Stimulated activated CD4-positive, alpha-beta T cell treated with anti-CD3 and anti-CD28 coated beads, Interleukin-1b, Interleukin-23, amount 100 ng/mL, for 48 hours (primary cell): ENCODE measurements at regions not wholly inside any gene's neighbourhood (a gene's known extent, or its start where the extent isn't known, plus 50 kb on each side); places are given as distances from the start of the nearest gene placed in this dataset.
"Not testable (repeated sequence)": the region's sequence is repeated elsewhere in the genome, so short reads cannot be mapped to it uniquely, and the experiment has no call there.

Experiments used
- DNase-seq: peaks from one replicate; pipeline ENCODE4 v3.0.0-alpha.2; 2020

DNA sequence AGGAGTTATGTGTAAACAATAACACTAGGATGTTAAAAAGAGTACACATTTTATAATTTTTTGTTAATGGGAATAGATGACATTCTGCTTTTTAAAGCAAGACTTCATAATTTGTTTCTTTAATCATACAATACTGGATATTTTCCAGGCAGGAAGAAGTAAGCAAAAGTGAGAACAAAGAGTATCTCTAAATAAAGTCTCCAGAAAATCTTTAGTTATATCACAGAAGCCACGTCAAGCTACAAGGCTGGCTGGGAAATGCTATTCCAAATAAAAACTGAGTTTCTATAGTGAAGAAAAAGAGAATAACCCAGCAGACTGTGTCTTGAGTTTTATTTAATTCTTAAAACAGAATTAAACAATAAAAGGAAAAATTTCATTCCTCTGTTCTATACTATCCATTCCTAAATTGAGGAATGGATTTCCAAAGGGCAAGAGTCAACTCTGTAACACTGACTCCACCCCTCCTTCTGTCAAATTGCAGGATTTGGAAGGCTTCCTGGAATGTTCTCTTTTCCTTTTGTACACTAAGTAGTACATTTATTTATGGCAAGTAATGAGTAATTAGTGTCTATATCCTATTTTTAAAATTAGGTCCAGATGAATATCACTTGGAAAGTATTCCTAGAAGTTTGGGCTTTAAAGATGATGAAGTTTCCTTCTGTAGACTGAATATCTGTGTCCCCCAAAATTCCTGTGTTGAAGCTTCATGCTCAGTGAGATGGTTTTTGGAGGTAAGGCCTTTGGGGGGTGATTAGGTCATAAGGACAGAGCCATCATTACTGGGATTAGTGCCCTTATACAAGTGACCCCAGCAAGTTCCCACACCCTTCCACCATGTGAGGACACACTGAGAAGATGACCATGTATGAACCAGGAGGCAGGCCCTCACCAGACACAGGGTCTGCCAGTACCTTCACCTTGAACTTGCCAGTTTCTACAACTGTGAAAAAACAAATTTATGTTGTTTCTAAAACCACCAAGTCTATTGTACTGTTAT lies 290.9 kb downstream of the CRPPA start:
- no peak for DNase-seq

DNA sequence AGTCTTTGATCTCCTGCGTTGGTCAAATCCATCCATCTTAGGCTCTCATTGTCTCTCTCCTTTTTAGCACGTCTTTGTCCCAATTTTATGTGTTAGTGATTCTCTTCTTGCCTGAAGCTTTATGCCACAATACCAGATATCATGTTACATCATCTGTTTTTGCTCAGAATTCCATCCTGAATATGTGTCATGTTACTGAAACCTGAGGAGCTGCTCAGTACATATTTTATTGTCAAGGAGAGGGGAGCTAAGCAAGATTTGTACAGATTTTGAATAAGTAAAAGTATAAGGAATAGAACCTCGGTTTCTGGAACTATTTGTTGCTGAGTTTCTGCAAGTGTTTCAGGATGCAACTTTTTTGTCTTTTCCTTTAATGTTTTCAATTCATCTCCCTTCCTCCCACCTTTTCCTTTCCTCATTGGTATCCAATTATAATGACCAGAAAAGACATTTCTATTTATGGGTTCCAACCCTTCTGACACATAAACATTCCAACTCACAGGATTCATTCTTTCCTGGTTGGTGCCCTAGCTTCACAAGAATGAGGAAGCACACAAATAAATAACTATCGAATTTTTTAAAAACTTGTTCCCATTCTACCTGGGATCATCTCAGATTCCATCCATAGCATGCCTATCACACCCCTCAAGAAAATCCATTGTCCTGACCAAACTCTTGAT lies 291.8 kb downstream of the CRPPA start:
- no peak for DNase-seq

- no peak for DNase-seq
Measured at GRCh38 chr7:16123117-16123770, 298.1 kb downstream of the CRPPA start.

GRCh38 chr7:16121876-16122390 lies 299.4 kb downstream of the CRPPA start:
- DNase-seq: no peak

- no peak for DNase-seq
Measured at GRCh38 chr7:16115374-16115773, 306.0 kb downstream of the CRPPA start.

DNA sequence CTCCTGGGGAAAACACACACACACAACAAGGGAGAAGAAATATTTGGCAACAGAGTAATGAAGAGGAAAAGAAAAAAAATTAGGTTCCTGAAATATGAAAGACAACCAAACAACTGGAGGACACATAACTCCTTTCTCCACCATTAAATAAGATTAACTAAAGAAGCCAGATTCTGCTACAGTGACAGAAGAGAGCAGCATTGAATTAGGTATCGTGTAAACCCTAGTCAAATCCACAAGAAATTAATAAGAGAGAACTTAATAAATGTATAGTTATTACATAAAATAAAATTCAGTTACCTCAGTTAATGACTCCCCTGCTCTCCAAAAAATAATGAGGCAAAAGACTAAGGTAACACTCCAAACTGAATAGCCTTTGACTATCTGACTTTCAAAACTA lies 306.7 kb downstream of the CRPPA start:
- DNase-seq: no peak

GRCh38 chr7:16114071-16114470 lies 307.3 kb downstream of the CRPPA start:
- no peak for DNase-seq

- no peak for DNase-seq
Measured at GRCh38 chr7:16113058-16113457, 308.3 kb downstream of the CRPPA start.

DNA sequence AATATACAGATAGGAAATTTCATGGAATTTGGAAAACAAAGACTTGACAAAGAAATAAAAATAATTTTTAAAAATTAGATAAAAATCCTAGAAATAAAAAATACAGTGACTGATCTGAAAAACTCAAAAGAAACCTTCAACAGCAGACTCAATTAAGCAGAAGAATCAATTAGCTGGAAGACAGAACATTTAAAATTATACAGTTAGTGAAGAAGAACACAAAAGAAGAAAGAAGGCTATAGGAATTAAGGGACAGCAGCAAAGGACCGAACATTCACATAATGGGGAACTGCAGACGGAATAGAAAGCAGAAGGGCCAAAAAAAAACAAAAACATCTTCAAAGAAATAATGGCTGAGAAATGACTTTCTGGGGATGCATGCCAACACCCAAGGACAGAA lies 314.5 kb downstream of the CRPPA start:
- no peak for DNase-seq

DNA sequence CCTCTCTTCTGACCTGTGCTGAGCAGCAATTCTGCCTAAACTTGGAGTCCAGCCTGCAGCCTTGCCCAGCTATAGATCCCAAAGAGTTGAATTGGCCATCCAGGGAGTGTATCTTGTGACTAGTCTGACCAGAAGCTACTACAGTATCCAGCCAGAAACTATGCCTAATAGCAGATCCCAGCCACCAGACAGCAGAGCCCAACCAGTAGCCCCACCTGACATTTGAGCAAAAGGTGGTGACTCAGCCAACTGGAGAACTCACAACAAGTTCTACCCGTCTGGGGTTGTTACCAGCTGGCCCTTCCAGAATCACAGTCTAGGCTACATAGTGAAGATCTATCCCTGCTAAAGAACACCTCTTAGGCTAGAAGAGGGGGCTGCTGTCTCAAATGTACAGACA lies 315.0 kb downstream of the CRPPA start:
- no peak for DNase-seq

DNA sequence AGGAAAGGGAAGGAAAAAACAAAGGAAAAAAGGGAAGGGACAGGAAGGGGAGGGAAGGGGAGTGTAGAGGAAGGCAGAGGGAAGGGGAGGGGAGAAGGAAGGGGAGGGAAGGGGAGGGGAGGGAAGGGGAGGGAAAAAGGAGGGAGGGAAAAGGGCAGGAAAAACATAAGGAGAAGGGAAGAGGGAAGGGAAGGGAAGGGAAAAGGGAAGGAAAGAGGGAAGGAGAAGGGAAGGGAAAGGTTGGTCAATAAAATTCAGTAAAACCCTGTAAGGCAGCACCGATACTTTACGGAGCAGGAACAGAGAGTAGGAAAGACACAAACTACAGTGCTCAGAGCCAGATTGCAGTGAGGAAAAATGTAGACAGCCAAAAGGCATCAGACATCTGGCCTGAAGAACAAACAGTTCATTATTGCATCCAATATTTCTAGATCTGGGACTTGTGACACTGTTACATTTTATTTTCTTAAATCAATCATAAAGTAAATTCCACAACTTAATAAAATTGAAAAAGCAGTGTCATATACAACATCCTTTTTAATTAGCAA lies 322.0 kb downstream of the CRPPA start:
- no peak for DNase-seq

DNA sequence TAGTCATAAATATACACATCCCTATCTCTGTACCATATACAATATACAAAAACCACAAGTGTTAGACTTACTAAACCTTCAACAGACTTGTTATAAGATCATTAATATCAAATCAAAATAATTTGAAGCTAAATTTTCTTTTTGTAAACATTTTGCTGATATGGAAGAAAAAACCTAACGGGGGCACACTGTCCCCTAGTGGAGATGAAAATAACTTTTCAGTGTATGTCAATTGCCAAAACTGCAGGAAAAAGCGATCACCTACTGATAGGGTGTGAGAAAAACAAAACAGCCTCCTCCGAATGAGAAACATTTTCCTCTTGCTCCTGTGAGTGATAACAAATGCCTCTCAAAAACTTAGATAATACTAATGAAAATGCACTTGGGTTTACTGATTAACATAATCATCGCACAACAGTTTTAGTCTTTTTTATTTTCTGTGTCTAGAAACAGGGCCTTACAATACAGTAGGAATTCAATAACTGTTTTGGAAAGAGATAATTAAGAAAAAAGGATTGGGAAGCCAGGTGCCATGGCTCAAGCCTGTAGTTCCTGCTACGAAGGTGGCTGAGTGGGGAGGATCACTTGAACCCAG lies 322.7 kb downstream of the CRPPA start:
- no peak for DNase-seq

DNA sequence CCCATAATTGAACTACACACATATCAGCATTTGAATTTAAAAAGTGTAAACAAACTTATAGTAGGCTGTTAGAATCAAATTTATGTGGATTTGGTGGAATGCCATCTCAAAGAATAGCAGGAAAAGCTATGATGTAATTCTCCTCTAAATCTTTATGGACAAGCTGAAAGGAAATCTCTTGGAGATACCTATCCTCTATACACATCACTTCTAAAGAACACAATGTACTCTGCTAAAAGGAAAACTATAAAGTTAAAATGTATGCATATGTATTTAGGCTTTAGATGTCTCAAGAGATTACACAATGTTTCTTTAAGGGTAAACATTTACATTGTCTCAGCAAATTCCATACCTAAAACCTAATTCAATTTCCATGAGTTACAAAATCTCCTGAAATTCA lies 323.3 kb downstream of the CRPPA start:
- DNase-seq: no peak

DNA sequence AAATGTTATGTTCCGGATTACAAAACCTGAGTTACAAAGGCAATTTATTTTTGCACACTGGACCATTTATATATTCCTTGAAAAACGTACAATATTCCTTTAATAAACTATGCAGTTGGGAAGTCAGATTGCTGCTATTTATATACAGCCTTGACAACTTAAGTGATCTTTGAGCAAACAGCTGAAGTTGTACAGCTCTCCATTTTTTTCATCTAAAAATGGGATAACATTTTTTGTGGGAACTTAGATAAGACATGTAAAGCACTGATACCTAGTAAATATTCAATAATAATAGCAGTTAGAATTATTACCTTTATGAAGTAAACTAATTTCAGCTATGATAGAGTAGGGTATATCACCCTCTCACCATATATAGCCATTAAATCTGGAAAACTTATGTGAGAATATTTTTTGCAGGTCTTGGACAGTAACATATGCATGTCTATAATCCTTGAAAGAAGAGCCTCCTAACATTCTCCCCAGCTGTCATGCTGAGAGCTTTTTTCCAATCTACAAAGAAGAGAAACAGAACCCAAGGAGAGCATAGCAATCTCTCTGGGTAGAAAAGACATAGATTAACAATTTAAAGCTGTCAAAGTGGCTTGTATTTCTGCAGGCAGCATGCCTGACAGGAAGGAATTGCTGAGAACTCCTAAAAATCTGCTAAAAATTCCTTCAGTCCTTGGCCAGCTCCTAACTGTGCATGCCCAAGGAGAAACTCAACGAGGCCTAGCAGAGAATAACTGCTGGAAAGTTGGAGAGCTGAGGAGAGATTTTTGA lies 326.0 kb downstream of the CRPPA start:
- DNase-seq: no peak

- DNase-seq: no peak
Measured at GRCh38 chr7:16094651-16095050, 326.7 kb downstream of the CRPPA start.

DNA sequence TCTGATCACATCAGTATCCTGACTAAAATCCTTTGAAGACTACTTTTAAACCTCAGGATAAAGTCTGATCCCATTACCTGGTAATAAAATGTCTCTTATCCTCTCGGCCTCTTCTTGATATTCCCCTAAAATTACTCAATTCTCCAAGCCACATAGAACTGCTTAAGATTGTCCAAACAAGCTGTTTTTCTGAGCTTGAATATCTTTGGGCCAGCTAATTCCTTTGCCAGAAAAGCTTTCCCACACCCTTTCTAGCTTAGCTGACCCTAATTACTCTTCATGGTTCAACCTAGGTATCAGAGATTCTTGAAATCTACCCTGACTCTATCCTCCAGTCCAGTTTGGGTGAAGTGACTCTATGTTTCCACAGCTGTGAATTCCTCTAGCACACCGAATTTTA lies 328.6 kb downstream of the CRPPA start:
- no peak for DNase-seq

DNA sequence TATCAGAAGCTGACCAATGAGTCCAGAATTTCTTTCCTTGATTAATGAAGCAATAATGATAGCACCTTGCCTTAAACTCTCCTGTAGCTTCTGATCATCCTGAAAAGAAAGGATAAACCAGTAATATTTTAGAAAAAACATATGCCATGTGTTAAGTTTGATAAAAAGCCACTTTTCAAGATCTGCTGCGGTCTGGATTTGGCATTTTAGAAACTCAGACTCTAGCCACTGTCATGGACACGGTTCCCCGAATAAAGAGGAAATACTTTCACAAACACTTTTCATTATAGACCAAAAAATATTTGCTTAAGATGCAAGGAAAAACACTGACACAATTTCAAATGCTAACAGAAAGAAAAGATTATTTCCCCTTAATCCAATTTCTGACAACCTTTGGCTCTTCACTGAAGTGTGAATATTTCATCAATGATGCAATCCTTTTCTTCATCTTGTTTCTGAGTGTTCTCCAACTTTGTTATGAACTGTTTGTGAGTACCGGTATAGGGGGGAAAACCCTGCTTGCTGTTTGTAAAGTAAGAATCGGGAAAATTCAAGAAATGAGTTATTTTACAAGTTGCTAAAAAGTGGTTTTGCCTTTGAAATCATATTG lies 329.5 kb downstream of the CRPPA start:
- no peak for DNase-seq

DNA sequence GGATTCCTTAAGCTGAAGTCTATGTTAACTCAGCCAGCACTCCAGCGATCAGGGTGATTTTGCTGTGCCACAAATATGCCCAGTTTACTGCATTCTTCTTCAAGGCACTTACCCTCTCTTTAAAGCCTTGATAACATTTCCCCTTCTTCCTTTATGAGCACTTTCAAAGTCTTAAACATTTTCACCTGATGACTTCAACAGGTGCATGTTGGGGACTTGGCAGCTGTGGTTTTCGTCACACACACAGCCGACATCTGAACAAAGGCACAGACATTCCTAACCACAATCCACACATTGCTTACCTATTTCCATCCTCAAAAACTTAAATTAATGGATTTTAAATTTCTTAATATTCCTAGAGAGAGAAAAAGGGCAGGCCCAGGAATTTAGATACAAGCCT lies 331.5 kb downstream of the CRPPA start:
- DNase-seq: no peak

- no peak for DNase-seq
Measured at GRCh38 chr7:16089191-16089590, 332.1 kb downstream of the CRPPA start.

DNA sequence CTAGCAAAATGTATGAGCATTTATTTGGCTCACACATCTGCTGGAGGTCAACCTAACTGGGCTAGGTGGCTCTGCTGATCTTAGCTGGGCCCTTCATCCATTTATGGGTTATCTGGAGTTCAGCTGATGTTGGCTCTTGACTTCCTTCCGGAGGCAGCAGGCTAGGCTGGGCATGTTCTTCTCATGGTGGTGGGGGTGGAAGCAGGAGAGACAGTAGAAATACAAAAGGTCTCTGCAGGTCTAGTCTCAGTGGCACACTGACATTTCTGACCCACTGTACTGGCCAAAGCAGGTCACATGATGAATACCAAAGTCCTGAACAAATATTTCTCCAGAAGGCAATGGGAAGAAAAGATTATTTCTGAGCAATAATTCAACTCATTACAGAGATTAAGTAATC lies 334.6 kb downstream of the CRPPA start:
- DNase-seq: no peak

GRCh38 chr7:16085780-16086179 lies 335.6 kb downstream of the CRPPA start:
- not testable (repeated sequence) for DNase-seq
